GM18507 (cell line): ENCODE measurements at regions not wholly inside any gene's neighbourhood (a gene's known extent, or its start where the extent isn't known, plus 50 kb on each side); places are given as distances from the start of the nearest gene placed in this dataset.
"Not testable (repeated sequence)": the region's sequence is repeated elsewhere in the genome, so short reads cannot be mapped to it uniquely, and the experiment has no call there.

ENCODE experiments used
- DNase-seq: peaks from one replicate; pipeline ENCODE4 v3.0.0; 2011; ENCODE audit warnings: low read depth; ENCODE audit not compliant: insufficient read length; ENCODE audit errors: extremely low spot score
- FAIRE-seq: peaks from 2 replicates; lab custom pipeline; 2011; peaks lifted over from hg19 to GRCh38; lab: Jason Lieb, UNC

DNA sequence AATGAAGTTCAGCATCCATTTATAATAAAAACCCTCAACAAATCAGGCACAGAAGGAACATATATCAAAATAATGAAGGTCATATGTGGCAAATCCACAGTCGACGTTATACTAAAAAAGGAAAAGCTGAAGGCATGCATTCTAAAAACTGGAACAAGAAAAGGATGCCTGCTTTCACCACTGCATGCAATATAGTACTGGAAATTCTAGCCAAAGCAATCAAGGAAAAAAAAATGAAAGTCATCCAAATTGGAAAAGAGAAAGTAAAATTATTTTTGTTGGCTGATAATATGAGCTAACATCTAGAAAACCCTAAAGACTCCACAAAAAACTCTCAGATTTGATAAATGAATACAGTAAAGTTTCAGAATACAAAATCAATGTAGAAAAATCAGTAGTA lies 1123.2 kb downstream of the TBL1XR1 start:
- no peak for FAIRE-seq
- DNase-seq = no peak

DNA sequence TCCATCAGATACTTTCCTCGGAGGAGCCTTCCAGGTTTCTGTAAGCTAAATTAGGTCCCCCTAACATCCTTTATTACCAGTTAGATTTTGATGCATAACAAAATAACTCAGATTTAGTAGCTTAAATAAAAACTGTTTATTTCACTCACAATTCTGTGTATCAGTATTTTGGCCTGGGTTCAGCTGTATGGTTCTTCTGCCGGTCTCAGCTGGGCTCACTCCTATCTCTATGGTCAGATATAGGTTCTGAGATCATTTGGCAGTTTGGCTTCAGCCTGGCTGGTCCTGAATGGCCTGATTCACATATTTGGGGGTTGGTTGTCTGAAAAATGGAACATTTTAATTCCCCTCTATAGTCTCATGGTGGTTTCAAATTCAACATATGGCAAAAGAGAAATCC lies 1125.3 kb downstream of the TBL1XR1 start:
- DNase-seq (no peak), FAIRE-seq (no peak)

DNA sequence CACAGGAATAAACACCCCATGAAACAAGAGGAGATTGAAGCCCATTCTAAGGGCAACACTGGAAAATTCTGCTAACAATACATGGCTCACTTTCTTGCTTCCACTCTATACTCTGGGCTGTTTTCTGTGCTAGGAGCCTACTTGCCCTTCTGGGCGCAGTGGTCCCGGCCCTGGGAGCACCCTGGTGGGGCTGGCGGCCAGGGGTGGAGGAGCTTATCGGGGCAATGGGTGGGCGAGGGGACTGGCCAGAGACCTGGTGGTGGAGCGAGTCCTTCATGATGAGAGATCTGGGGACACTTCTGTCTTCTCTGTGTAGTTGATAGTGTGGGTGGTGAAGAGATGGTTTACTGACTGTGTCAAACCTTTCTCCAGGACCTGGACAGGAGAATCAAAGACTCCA lies 1128.5 kb downstream of the TBL1XR1 start:
- DNase-seq (no peak), FAIRE-seq (no peak)

DNA sequence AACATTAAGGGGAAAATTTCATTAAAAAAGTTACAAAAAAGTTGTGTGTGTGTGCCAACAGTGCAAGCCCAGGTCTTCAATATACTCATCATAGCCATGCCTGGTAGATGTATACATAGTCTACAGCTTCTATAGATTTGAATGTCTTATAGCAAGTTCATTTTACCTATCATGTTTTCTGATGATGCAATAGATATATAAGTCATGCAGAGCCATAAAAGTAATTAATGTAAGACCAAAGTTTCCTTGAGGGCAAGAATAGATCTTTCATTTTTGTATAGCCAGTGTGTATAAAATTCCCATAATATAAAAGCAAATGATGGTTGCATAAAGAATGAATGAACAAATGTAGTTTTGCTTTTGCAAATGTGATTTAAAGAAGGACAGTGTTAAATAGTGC lies 1138.4 kb downstream of the TBL1XR1 start:
- no peak for DNase-seq
- no peak for FAIRE-seq

DNA sequence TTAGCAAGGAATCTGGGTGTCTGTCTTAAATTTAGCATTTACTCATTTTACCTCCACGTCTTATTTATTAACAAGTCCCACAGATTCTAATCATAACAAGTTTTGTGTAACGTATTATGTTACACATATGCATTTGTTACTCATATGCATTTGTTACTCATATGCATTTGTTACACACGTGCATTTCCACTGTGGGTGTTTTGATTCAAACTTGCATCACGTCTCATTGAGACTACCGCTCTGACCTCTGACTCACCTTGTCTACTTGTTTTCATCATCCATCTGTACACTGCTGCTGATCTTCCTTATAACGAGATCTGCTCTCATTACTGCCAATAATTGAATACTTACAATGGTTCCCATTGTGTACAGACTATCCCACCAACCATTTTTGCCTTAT lies 1141.4 kb downstream of the TBL1XR1 start:
- DNase-seq (no peak), FAIRE-seq (no peak)

DNA sequence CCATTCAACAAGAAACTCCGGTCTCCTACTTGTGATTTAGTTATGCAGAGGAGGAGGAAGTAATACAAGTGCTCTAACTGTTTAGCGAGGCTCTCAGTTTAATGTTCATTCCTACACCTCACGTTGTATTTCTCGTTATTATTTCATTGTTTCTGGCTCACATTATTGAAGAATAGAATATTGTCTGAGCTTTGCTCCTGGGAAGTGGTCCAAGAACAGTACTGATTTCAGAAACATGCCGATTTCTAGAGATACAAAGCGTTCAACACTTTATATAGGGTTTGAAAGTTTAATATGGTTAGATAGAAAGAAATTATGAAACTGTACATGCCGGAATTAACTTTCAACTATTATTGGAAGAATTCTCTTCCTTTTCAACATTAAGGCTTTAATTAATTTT lies 1145.5 kb downstream of the TBL1XR1 start:
- DNase-seq (no peak), FAIRE-seq (no peak)

DNA sequence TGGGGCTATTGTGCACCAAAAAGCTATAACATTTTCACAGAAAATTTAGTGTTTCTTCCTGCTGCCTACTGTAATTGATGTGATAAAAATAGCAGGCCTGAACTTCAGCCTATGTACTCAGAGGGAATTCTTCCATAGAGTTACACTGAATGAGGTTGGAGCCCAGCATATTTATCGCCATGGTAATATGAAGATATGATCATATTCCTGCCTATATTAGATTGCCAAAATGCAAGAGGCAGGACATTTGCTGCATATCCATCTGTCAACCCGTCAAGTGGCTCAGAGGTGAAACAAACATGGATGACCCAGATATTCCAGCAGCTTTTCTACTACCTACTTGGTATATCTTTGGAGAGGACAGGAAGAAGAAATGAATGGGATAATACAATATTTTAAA lies 1150.6 kb downstream of the TBL1XR1 start:
- DNase-seq (no peak), FAIRE-seq (no peak)

DNA sequence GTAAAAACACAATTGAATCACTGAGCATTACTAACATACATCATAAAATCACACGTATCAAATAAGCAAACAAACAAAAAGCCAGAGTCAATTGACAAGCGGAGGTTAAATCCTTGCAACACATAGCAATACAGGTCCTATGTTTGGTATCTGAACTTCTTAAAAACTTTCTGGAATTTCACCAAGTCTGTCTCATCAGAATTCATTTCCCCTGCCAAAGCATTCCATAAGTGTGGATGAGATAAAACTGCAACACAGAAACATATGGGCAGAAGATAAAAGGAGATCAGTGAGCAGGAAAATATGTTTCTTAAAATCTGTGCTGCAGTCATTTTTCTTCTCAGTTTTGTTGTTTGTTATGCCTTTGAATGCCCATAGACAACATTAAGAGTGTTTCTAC lies 1155.5 kb downstream of the TBL1XR1 start:
- no peak for DNase-seq
- FAIRE-seq = no peak

DNA sequence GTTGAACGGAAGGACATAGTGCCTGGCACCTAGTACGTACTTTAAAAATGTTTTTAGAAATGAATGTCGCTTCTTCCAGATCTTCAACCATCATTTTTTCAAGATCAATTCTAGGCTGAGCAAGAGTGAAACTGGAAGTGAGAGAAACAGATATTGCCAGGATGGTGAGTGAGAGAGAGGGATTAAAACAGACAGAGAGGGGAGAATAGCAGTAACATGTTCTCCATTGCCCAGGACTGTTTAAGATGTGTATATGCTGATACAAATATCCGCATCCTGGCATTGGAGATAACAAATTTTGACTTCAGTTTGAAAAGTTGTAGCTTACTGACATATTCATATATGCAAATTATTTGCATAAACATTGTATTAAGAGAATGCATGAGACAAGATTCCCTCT lies 1156.1 kb downstream of the TBL1XR1 start:
- DNase-seq (no peak), FAIRE-seq (no peak)

DNA sequence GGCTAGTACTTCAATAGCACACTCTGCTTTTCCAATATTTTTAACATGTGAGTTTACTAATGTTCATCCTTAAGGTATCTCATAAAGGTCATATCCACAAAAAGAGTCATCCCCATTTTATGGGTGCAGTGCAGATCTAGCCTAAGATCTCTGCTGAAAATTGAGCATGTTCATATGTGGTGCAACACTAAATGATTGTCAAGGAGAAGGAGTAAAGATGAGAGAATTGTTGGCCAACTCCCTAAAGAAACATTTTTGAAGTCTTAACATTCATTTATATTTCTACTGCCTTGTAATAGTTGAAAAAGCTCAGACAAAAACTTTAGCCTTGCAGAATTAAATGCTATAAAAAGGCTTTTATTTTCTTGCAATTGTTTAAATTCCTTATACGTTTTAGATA lies 1159.6 kb downstream of the TBL1XR1 start:
- no peak for DNase-seq
- FAIRE-seq = no peak

DNA sequence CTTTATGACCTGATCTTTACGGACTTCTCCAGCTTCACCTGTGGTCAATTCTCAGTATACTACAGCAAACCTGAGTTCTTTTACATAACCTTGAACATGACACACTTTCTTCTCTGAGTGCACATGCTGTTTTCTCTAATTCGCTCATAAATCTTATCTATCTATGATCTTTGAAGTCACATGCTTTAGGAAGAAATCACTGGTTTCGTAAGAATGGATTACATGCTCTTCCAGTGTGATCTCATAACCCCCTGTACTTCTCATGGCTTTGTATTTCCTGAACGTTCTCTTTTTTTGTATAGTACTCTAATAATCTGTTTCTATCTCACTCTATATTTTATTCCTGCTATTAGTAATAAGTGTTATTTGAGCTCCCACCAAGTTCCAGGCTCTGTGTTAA lies 1165.2 kb downstream of the TBL1XR1 start:
- FAIRE-seq = no peak
- DNase-seq = no peak

DNA sequence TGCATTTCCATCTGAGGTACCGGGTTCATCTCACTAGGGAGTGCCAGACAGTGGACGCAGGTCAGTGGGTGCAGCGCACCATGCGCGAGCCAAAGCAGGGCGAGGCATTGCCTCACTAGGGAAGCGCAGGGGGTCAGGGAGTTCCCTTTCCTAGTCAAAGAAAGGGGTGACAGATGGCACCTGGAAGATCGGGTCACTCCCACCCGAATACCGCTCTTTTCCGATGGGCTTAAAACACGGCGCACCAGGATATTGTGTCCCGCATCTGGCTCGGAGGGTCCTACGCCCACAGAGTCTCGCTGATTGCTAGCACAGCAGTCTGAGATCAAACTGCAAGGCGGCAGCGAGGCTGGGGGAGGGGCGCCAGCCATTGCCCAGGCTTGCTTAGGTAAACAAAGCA lies 1157.1 kb downstream of the NAALADL2 start:
- FAIRE-seq, DNase-seq: not testable (repeated sequence)

DNA sequence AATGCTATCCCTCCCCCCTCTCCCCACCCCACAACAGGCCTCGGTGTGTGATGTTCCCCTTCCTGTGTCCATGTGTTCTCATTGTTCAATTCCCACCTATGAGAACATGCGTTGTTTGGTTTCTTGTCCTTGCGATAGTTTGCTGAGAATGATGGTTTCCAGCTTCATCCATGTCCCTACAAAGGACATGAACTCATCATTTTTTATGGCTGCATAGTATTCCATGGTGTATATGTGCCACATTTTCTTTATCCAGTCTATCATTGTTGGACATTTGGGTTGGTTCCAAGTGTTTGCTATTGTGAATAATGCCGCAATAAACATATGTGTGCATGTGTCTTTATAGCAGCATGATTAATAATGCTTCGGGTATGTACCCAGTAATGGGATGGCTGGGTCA lies 1156.1 kb downstream of the NAALADL2 start:
- not testable (repeated sequence) for DNase-seq, FAIRE-seq

DNA sequence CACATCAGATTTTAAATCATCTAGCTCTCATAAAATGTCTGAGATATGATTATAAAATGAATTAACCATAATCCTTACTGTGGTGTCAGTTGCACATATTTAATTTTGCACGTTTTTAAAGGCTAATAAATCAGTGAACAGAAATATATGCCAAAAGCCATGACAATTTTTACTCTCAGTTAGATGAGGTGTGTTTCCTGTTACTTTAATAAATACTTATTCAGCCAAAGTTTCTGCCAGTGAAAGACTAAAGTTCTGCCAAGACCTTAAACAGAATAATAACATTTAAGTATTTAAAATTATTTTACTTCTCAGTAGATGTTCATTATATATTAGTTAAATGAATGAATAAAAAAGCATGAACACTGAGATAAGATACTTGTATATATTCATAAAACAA lies 1150.1 kb downstream of the NAALADL2 start:
- DNase-seq (no peak), FAIRE-seq (no peak)

DNA sequence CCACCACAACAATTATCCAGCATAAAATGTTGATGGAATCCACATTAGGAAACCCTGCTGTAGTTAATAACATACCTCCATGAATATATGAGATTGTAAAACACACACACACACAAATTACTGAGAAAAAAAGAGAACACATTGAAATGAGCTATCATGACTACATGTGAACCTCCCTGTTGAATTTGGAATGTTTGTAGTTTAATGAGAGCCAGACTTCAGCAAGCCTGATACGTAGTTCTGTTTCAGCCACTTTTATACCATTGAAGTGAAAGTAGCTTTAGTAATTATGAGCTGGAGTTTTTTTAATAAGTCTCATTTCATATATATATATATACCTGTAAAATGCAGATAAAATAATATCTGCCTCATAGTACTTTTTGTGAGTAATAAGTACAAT lies 1146.4 kb downstream of the NAALADL2 start:
- FAIRE-seq (no peak), DNase-seq (no peak)

DNA sequence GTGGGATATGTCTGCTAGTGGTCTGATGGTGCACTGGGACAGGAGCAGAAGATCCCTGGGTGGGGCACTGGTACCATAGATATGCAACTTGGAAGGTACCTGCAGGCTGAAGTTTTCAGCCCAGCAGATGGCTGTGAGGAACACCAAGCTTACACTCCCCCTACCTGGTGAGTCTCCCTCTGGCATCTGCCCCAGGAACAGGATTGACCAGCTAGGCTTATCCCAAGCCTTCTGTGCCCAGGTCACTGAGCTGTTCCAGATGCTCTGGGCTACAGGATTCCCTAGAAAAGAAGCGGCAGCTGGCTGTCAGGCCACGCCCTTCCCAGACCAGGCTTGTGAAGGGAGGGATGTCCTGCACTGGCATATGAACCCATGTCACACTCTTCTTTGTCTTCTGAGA lies 1130.0 kb downstream of the NAALADL2 start:
- no peak for DNase-seq
- no peak for FAIRE-seq

DNA sequence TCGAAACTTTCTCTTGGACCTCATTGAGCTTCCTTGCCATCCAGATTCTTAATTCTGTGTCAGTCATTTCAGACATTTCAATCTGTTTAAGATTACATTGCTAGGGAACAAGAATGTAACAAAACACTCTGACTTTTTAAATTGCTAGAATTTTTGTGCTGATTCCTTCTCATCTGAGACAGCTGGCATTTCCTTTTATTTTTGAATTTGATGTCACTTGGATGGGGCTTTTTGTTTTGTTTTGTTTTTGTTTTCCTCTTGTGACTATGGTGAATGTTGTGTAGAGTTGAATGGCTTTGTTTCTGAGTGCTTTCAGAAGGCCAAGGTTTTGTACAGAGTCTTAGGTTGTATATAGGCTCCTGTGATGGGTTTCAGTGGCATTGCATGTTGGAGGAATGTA lies 1129.3 kb downstream of the NAALADL2 start:
- FAIRE-seq (no peak), DNase-seq (no peak)

DNA sequence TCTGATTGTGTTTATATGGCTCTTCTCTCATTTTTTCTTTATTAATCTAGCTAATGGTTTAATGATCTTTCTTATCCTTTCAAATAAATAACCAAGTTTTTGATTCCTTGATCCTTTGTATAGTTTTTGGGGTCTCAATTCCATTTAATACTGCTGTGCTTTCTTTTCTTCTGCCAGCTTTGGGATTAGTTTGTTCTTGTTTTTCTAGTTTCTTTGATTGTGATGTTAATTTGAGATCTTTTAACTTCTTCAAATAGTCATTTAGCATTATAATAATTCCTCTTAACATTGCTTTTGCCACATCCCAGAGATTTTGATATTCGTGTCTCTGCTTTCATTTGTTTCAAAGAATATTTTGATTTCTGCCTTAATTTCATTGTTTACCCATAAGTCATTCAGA lies 1126.6 kb downstream of the NAALADL2 start:
- DNase-seq = no peak
- FAIRE-seq = no peak

DNA sequence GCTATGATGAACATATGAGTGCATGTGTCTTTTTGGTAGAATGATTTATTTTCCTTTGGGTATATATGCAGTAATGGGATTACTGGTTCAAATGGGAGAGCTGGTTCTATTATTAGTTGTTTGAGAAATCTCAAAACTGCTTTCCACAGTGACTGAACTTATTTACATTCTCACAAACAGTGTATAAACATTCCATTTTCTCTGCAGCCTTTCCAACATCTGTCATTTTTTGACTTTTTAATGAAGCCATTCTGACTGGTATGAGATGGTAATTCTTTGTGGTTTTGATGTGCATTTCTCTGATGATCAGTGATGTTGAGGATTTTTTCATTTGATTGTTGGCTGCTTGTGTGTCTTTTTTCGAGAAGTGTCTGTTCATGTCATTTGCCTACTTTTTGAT lies 1124.2 kb downstream of the NAALADL2 start:
- DNase-seq = no peak
- no peak for FAIRE-seq

DNA sequence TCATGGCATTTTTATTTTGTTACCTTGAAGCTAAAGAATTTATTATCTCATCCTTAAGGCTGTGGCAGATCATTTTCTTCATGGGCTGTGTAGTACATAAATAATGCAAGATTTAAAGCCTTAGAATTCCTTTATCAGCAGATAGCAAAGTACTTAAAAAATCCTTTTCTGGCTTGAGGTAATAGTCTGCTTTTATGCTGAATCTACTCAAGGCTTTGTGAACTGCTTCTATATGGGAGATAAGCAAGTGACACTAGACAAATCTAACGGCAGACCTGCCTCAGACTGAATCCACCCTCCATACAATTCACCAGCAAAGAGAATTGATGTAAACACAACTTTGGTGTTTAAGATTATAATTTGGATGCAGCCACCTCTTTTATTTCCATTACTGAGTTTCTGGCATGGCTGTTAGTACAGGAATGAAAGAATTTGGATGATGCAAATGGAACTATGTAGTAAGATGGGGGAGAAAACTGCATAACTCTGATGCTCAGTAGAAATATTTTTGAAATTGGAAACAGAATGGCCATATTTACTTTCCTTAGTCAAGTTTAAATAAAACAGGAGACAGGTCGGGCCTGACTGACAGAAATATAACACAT lies 1121.5 kb downstream of the NAALADL2 start:
- no peak for DNase-seq
- FAIRE-seq = no peak

DNA sequence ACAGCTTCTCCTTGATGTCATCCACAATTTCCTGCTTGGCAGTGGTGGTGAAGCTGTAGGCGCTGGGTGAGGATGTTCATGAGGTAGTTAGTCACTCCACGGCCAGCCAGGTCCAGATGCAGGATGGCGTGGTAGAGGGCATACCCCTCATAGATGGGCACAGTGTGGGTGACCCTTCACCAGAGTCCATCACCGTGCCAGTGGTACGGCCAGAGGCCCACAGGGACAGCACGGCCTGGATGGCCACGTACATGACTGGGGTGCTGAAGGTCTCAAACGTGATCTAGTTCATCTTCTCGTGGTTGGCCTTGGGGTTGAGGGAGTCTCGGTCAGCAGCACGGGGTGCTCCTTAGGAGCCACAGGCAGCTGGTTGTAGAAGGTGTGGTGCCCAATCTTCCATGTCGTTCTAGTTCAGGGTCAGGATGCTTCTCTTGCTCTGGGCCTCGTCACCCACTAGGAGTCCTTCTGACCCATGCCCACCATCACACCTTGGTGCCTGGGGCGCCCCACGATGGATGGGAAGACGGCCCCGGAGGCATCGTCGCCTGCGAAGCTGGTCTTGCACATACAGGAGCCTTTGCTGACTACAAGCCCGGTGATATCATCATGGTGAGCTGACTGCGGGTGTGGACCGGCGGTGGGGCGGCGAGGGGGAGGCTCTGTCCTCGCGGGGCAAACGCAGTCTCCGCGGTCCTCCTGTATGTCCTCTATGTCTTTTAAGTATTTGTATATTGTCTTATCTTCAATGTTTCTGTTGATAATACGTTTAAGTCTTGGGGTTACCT lies 1119.0 kb downstream of the NAALADL2 start:
- DNase-seq (no peak), FAIRE-seq (no peak)
